ENCODE measurements at regions not wholly inside any gene's neighbourhood (a gene's known extent, or its start where the extent isn't known, plus 50 kb on each side); places are given as distances from the start of the nearest gene placed in this dataset.

GRCh38 chr1:116193768-116194167, 82.6 kb downstream of the MAB21L3 start (continued):
- TF ChIP-seq USF1 (IDR thresholded peaks at IDR 0.05; ENCODE audit: borderline replicate concordance, low read depth) (no peak), TCF12 (IDR thresholded peaks at IDR 0.05) (no peak), MXI1 (IDR thresholded peaks at IDR 0.05; ENCODE audit: low read depth, low read length) (no peak)

DNA sequence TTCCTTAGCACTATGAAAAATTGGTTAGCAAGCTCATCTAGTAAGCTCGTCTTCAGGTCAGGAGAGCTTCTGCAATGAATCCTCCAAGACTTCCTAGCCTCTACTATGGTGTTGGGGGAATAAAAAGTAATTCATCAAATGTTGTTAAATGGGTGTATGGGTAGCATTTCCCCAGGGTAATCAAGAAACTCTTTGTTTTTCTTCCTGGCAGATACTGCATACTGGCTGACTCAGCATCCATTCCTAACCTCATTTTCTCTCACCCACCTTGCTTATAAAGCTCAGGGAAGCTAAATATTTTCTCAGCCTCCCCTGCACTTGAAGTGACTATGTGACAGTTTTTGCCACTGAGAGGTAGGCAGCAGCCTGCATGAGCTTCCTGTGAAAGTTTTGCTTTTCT, 83.4 kb downstream of the MAB21L3 start:
- Histone ChIP-seq H3K9me3 (no peaks in the 10 kb centered on the region), H2AFZ (ENCODE audit: low read depth) (no peak overlapping the region), H3K79me2 (ENCODE audit: insufficient read depth) (no peaks in the 10 kb centered on the region), H3K27ac (ENCODE audit: low read depth in 2 of 2, low read length in 1 of 2) (no peak overlapping the region), H3K4me1 (ENCODE audit: control insufficient read depth in 1 of 2, insufficient read depth in 2 of 2, low read depth in 1 of 2, low read length in 1 of 2) (no peaks in the 10 kb centered on the region; a peak in 1 of 4 replicates), H3K36me3 (replicated peaks in 1 of 2; ENCODE audit: control insufficient read depth in 1 of 2, insufficient read depth in 2 of 2, low read length in 1 of 2) (no peaks in the 10 kb centered on the region), H4K20me1 (ENCODE audit: insufficient read depth) (no peaks in the 10 kb centered on the region), H3K9ac (no peak overlapping the region), H3F3A (replicated peaks; ENCODE audit: insufficient read depth) (no peaks in the 10 kb centered on the region), H3K27me3 (ENCODE audit: insufficient read depth) (no peaks in the 10 kb centered on the region), H3K4me3 (ENCODE audit: low read depth in 2 of 2, low read length in 1 of 2) (no peak overlapping the region), H3K4me2 (no peak overlapping the region), H3K9me2 (no peaks in the 10 kb centered on the region)
- TF ChIP-seq TEAD4 (IDR thresholded peaks at IDR 0.05; ENCODE audit: borderline replicate concordance, insufficient read depth) (no peak), SMC3 (IDR thresholded peaks at IDR 0.05; ENCODE audit: low read depth, low read length) (no peak), TAF1 (IDR thresholded peaks at IDR 0.05; ENCODE audit: borderline replicate concordance, low read depth, low read length) (no peak), FOSL2 (IDR thresholded peaks at IDR 0.05; ENCODE audit: borderline replicate concordance, low read depth) (no peak)
- ChIA-PET CTCF (interaction anchor here (0.8 to 1.9 kb wide), 4 partner anchors 10 to 56 kb away, joined by 3 to 6 read pairs (median 4); no protein-coding TSS in a partner anchor), POLR2A (no interaction called here)
- DNase-seq, result no peak
- WGBS (ENCODE audit: low lambda C conversion rate), result 26% methylated on average over 1 of the region's 1 CpG

GRCh38 chr1:116195077-116195868, 84.1 kb downstream of the MAB21L3 start:
- no peak overlapping the region for H3K27ac ChIP-seq (ENCODE audit: low read depth in 2 of 2, low read length in 1 of 2)
- no peak overlapping the region for H2AFZ ChIP-seq (ENCODE audit: low read depth)
- POLR2A ChIA-PET, result no interaction called here
- CTCF ChIA-PET, result interaction anchor here (0.8 to 1.9 kb wide), 4 partner anchors 11 to 56 kb away, joined by 3 to 6 read pairs (median 4); no protein-coding TSS in a partner anchor
- H3K4me1 ChIP-seq (ENCODE audit: control insufficient read depth in 1 of 2, insufficient read depth in 2 of 2, low read depth in 1 of 2, low read length in 1 of 2), result no peaks in the 10 kb centered on the region; a peak in 1 of 4 replicates
- no peak for DNase-seq
- H3K27me3 ChIP-seq (ENCODE audit: insufficient read depth), result no peaks in the 10 kb centered on the region
- TF ChIP-seq RFX5 (IDR thresholded peaks at IDR 0.05; ENCODE audit: low read length) (no peak), TAF1 (IDR thresholded peaks at IDR 0.05; ENCODE audit: borderline replicate concordance, low read depth, low read length) (no peak), NRF1 (IDR thresholded peaks at IDR 0.05; ENCODE audit: low read depth, low read length) (no peak), SIN3A (IDR thresholded peaks at IDR 0.05; ENCODE audit: borderline replicate concordance, low read depth, low read length) (no peak), JUND (IDR thresholded peaks at IDR 0.05) (no peak), TEAD4 (IDR thresholded peaks at IDR 0.05; ENCODE audit: borderline replicate concordance, insufficient read depth) (no peak), RAD21 (IDR thresholded peaks at IDR 0.05; ENCODE audit: low read length) (no peak), USF1 (IDR thresholded peaks at IDR 0.05; ENCODE audit: borderline replicate concordance, low read depth) (no peak), GATA2 (CRISPR knock-in tag; IDR thresholded peaks at IDR 0.05) (no peak), MEF2A (IDR thresholded peaks at IDR 0.05; ENCODE audit: borderline replicate concordance, low read depth) (no peak), EZH2phosphoT487 (IDR thresholded peaks at IDR 0.05; ENCODE audit: borderline replicate concordance, low read depth) (no peak), GABPA (IDR thresholded peaks at IDR 0.05; ENCODE audit: low read depth) (no peak), CHD2 (IDR thresholded peaks at IDR 0.05; ENCODE audit: low read length, partially characterized antibody) (no peak), EP300 (IDR thresholded peaks at IDR 0.05; ENCODE audit: borderline replicate concordance in 1 of 2, low read depth in 1 of 2, low read length in 1 of 2) (no peak), YY1 (IDR thresholded peaks at IDR 0.05; ENCODE audit: low read depth) (no peak), POLR2AphosphoS5 (IDR thresholded peaks at IDR 0.05; ENCODE audit: low read depth, low read length) (no peak)
- TF ChIP-seq, protein P1, sequence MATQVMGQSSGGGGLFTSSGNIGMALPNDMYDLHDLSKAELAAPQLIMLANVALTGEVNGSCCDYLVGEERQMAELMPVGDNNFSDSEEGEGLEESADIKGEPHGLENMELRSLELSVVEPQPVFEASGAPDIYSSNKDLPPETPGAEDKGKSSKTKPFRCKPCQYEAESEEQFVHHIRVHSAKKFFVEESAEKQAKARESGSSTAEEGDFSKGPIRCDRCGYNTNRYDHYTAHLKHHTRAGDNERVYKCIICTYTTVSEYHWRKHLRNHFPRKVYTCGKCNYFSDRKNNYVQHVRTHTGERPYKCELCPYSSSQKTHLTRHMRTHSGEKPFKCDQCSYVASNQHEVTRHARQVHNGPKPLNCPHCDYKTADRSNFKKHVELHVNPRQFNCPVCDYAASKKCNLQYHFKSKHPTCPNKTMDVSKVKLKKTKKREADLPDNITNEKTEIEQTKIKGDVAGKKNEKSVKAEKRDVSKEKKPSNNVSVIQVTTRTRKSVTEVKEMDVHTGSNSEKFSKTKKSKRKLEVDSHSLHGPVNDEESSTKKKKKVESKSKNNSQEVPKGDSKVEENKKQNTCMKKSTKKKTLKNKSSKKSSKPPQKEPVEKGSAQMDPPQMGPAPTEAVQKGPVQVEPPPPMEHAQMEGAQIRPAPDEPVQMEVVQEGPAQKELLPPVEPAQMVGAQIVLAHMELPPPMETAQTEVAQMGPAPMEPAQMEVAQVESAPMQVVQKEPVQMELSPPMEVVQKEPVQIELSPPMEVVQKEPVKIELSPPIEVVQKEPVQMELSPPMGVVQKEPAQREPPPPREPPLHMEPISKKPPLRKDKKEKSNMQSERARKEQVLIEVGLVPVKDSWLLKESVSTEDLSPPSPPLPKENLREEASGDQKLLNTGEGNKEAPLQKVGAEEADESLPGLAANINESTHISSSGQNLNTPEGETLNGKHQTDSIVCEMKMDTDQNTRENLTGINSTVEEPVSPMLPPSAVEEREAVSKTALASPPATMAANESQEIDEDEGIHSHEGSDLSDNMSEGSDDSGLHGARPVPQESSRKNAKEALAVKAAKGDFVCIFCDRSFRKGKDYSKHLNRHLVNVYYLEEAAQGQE (IDR thresholded peaks at IDR 0.05; ENCODE audit: low read depth, low read length), result no peak
- H3K9me3 ChIP-seq, result no peaks in the 10 kb centered on the region
- 10% methylated on average over 1 of the region's 1 CpG for WGBS (ENCODE audit: low lambda C conversion rate)
- no peak overlapping the region for H3K4me2 ChIP-seq
- H3K4me3 ChIP-seq (ENCODE audit: low read depth in 2 of 2, low read length in 1 of 2), result no peak overlapping the region
- no peak overlapping the region for H3K9ac ChIP-seq
- H3K79me2 ChIP-seq (ENCODE audit: insufficient read depth), result no peaks in the 10 kb centered on the region
- H4K20me1 ChIP-seq (ENCODE audit: insufficient read depth), result no peaks in the 10 kb centered on the region
- no peaks in the 10 kb centered on the region for H3F3A ChIP-seq (replicated peaks; ENCODE audit: insufficient read depth)
- H3K9me2 ChIP-seq, result no peaks in the 10 kb centered on the region
- H3K36me3 ChIP-seq (replicated peaks in 1 of 2; ENCODE audit: control insufficient read depth in 1 of 2, insufficient read depth in 2 of 2, low read length in 1 of 2), result no peaks in the 10 kb centered on the region

Data from SK-N-SH (cell line).